Liver (tissue), 3 donors: ENCODE measurements at regions not wholly inside any gene's neighbourhood (a gene's known extent, or its start where the extent isn't known, plus 50 kb on each side); places are given as distances from the start of the nearest gene placed in this dataset.

Experiments used
- HNF4A ChIP-seq, 2 donors: conservative IDR thresholded peaks; 2 replicates each; pipeline ENCODE4 v1.6.1; 2016; ENCODE audit warnings: antibody characterized with exemption in 2 of 2, mild to moderate bottlenecking in 2 of 2
- JUND ChIP-seq, 2 donors: IDR thresholded peaks; 2 replicates each; pipeline ENCODE4 v1.6.1; 2016; ENCODE audit warnings: antibody characterized with exemption in 2 of 2
- RAD21 ChIP-seq, 2 donors: IDR thresholded peaks; 2 replicates each; pipeline ENCODE4 v1.6.1; 2016; ENCODE audit warnings: antibody characterized with exemption in 2 of 2, mild to moderate bottlenecking in 2 of 2
- RXRA ChIP-seq, 2 donors: IDR thresholded peaks; 2 replicates each; pipeline ENCODE4 v1.6.1; 2017 to 2018; ENCODE audit warnings: antibody characterized with exemption in 2 of 2, mild to moderate bottlenecking in 1 of 2
- SP1 ChIP-seq: IDR thresholded peaks from 2 replicates; pipeline ENCODE4 v1.6.1; 2018; ENCODE audit warnings: antibody characterized with exemption, mild to moderate bottlenecking
- TAF1 ChIP-seq: conservative IDR thresholded peaks from 2 replicates; pipeline ENCODE4 v1.6.1; 2016; ENCODE audit warnings: antibody characterized with exemption, mild to moderate bottlenecking
- YY1 ChIP-seq: IDR thresholded peaks from 2 replicates; pipeline ENCODE4 v1.6.1; 2016; ENCODE audit warnings: antibody characterized with exemption, mild to moderate bottlenecking
- TF ChIP-seq, protein P1 (sequence below): fragments of 150-350 bp; IDR thresholded peaks from 2 replicates; pipeline ENCODE4 v1.5.1; 2017; ENCODE audit warnings: improper control_type of control experiment, low read depth, low read length; ENCODE audit not compliant: missing input control
- TF ChIP-seq, protein P2 (sequence below): IDR thresholded peaks from 2 replicates; pipeline ENCODE4 v1.6.1; 2016; ENCODE audit warnings: antibody characterized with exemption
- TF ChIP-seq, protein P3 (sequence below): IDR thresholded peaks from 2 replicates; pipeline ENCODE4 v1.6.1; 2016; ENCODE audit warnings: antibody characterized with exemption, mild to moderate bottlenecking
- TF ChIP-seq, protein P4 (sequence below): IDR thresholded peaks from 2 replicates; pipeline ENCODE4 v1.6.1; 2016; ENCODE audit warnings: antibody characterized with exemption
- TF ChIP-seq, protein P5 (sequence below): IDR thresholded peaks from 2 replicates; pipeline ENCODE4 v1.6.1; 2016; ENCODE audit warnings: antibody characterized with exemption
- donor health status: healthy.
- donor health status: healthy.

DNA sequence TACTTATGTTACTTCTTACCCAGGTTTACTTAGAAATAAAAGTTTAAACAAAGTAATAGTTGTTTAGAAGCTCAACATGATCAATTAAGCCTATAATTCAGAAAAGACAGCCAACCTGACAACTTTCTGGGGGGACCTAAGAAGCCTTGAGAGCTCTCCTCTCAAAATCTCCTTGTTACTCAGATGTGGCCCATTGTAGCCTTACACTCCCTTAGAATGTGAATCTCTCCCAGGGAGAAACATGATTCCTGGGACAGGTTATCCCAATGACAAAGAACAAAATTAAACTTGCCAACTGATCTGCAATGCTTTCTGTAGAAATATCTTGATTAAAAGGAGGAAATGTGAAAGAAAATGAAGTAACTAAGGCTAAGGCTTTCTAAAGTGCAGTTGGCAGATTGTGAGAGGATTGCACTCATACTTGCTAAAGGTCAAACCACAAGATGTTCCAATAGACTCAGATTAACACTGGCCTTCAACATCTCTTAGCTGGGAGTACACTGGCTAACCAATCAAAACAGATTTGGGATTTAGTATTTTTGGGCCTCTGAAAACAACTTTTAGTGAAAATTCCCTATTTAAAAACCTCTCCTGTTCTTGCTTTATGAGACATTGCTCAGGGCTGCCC lies 72.3 kb upstream of the TMX1 start:
- TF ChIP-seq TAF1 = no peak
- TF ChIP-seq, protein P1, sequence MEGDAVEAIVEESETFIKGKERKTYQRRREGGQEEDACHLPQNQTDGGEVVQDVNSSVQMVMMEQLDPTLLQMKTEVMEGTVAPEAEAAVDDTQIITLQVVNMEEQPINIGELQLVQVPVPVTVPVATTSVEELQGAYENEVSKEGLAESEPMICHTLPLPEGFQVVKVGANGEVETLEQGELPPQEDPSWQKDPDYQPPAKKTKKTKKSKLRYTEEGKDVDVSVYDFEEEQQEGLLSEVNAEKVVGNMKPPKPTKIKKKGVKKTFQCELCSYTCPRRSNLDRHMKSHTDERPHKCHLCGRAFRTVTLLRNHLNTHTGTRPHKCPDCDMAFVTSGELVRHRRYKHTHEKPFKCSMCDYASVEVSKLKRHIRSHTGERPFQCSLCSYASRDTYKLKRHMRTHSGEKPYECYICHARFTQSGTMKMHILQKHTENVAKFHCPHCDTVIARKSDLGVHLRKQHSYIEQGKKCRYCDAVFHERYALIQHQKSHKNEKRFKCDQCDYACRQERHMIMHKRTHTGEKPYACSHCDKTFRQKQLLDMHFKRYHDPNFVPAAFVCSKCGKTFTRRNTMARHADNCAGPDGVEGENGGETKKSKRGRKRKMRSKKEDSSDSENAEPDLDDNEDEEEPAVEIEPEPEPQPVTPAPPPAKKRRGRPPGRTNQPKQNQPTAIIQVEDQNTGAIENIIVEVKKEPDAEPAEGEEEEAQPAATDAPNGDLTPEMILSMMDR = no peak
- TF ChIP-seq, protein P2, sequence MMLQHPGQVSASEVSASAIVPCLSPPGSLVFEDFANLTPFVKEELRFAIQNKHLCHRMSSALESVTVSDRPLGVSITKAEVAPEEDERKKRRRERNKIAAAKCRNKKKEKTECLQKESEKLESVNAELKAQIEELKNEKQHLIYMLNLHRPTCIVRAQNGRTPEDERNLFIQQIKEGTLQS = no peak
- TF ChIP-seq JUND (IDR thresholded peaks at IDR 0.05) = no peak
- no peak for TF ChIP-seq HNF4A (conservative IDR thresholded peaks at IDR 0.05)
- TF ChIP-seq, protein P3, sequence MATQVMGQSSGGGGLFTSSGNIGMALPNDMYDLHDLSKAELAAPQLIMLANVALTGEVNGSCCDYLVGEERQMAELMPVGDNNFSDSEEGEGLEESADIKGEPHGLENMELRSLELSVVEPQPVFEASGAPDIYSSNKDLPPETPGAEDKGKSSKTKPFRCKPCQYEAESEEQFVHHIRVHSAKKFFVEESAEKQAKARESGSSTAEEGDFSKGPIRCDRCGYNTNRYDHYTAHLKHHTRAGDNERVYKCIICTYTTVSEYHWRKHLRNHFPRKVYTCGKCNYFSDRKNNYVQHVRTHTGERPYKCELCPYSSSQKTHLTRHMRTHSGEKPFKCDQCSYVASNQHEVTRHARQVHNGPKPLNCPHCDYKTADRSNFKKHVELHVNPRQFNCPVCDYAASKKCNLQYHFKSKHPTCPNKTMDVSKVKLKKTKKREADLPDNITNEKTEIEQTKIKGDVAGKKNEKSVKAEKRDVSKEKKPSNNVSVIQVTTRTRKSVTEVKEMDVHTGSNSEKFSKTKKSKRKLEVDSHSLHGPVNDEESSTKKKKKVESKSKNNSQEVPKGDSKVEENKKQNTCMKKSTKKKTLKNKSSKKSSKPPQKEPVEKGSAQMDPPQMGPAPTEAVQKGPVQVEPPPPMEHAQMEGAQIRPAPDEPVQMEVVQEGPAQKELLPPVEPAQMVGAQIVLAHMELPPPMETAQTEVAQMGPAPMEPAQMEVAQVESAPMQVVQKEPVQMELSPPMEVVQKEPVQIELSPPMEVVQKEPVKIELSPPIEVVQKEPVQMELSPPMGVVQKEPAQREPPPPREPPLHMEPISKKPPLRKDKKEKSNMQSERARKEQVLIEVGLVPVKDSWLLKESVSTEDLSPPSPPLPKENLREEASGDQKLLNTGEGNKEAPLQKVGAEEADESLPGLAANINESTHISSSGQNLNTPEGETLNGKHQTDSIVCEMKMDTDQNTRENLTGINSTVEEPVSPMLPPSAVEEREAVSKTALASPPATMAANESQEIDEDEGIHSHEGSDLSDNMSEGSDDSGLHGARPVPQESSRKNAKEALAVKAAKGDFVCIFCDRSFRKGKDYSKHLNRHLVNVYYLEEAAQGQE = no peak
- TF ChIP-seq, protein P4, sequence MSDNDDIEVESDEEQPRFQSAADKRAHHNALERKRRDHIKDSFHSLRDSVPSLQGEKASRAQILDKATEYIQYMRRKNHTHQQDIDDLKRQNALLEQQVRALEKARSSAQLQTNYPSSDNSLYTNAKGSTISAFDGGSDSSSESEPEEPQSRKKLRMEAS = no peak
- no peak for TF ChIP-seq YY1
- no peak for TF ChIP-seq RAD21 (IDR thresholded peaks at IDR 0.05)
- TF ChIP-seq, protein P5, sequence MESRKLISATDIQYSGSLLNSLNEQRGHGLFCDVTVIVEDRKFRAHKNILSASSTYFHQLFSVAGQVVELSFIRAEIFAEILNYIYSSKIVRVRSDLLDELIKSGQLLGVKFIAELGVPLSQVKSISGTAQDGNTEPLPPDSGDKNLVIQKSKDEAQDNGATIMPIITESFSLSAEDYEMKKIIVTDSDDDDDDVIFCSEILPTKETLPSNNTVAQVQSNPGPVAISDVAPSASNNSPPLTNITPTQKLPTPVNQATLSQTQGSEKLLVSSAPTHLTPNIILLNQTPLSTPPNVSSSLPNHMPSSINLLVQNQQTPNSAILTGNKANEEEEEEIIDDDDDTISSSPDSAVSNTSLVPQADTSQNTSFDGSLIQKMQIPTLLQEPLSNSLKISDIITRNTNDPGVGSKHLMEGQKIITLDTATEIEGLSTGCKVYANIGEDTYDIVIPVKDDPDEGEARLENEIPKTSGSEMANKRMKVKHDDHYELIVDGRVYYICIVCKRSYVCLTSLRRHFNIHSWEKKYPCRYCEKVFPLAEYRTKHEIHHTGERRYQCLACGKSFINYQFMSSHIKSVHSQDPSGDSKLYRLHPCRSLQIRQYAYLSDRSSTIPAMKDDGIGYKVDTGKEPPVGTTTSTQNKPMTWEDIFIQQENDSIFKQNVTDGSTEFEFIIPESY = no peak
- TF ChIP-seq SP1 = no peak
- TF ChIP-seq RXRA (IDR thresholded peaks at IDR 0.05) = no peak
